A673 (cell line): ENCODE measurements at regions not wholly inside any gene's neighbourhood (a gene's known extent, or its start where the extent isn't known, plus 50 kb on each side); places are given as distances from the start of the nearest gene placed in this dataset.
A peak's percentile ranks its signal among the peaks of the same experiment; 100 is the strongest.

Source experiments
- BruUV-seq: library from RNA; stranded (reverse); fragments of 400-500 nt; replicated peaks from 2 replicates; lab custom pipeline; 2021; lab: Mats Ljungman, UMichigan
- CTCF ChIA-PET: fragments of 300-600 bp; sonication (Branson Sonifier 250); formaldehyde crosslinking; loops from one replicate; lab custom pipeline; 2022; ENCODE audit warnings: antibody characterized with exemption; lab: Charles Lee
- POLR2A ChIA-PET: fragments of 300-600 bp; sonication (Branson Sonifier 250); formaldehyde crosslinking; loops from one replicate; lab custom pipeline; 2022; ENCODE audit warnings: antibody characterized with exemption; ENCODE audit not compliant: low non-redundant PET; lab: Charles Lee
- DNase-seq: peaks from one replicate; pipeline ENCODE4 v3.0.0-alpha.2; 2015; ENCODE audit warnings: low spot score
- H3K27ac ChIP-seq: fragments of 200-600 bp; sonication (generic); 2 replicates; pipeline ENCODE4 v1.5.1; 2016; ENCODE audit warnings: mixed run types, low read depth, mild to moderate bottlenecking, mixed read lengths, antibody characterized with exemption, low read length; ENCODE audit not compliant: poor library complexity, severe bottlenecking
- H3K27me3 ChIP-seq: fragments of 200-600 bp; sonication (generic); replicated peaks from 2 replicates; pipeline ENCODE4 v1.6.1; 2017; ENCODE audit warnings: mixed run types, low read depth, mild to moderate bottlenecking, mixed read lengths, antibody characterized with exemption, low read length; ENCODE audit not compliant: insufficient read depth, poor library complexity
- H3K36me3 ChIP-seq: fragments of 200-600 bp; sonication (generic); 2 replicates; pipeline ENCODE4 v1.6.1; 2016; ENCODE audit warnings: mixed run types, mild to moderate bottlenecking, mixed read lengths, antibody characterized with exemption, low read length; ENCODE audit not compliant: insufficient read depth, poor library complexity, severe bottlenecking
- H3K4me1 ChIP-seq: fragments of 200-600 bp; sonication (generic); 2 replicates; pipeline ENCODE4 v1.6.1; 2017; ENCODE audit warnings: mixed run types, mild to moderate bottlenecking, mixed read lengths, antibody characterized with exemption, low read length; ENCODE audit not compliant: insufficient read depth, poor library complexity, severe bottlenecking
- H3K4me3 ChIP-seq: fragments of 200-600 bp; sonication (generic); 2 replicates; pipeline ENCODE4 v1.5.1; 2016; ENCODE audit warnings: low read depth, mixed run types, mild to moderate bottlenecking, mixed read lengths, low read length; ENCODE audit not compliant: poor library complexity, severe bottlenecking
- H3K9me3 ChIP-seq: fragments of 200-600 bp; sonication (generic); 2 replicates; pipeline ENCODE4 v1.6.1; 2016; ENCODE audit warnings: mixed run types, low read depth, mild to moderate bottlenecking, mixed read lengths, antibody characterized with exemption, low read length; ENCODE audit not compliant: poor library complexity, severe bottlenecking
- EZH2 ChIP-seq: fragments of 200-600 bp; sonication (generic); IDR thresholded peaks from 2 replicates; pipeline ENCODE4 v1.6.1; 2017; ENCODE audit warnings: borderline replicate concordance, low read depth, mild to moderate bottlenecking, mixed read lengths, antibody characterized with exemption, low read length; ENCODE audit not compliant: poor library complexity, severe bottlenecking
- intact Hi-C: fragments of 100-400 bp; cut with micrococcal nuclease; formaldehyde crosslinking; loops from one replicate; pipeline ENCODE4 v1.10.0; 2022; ENCODE audit not compliant: unreplicated experiment
- TF ChIP-seq, protein P1 (sequence below): fragments of 300-800, 200-600 bp; sonication (generic); conservative IDR thresholded peaks from 2 replicates; pipeline ENCODE4 v1.5.1; 2017; ENCODE audit warnings: low read depth, mild to moderate bottlenecking, antibody characterized with exemption, low read length, moderate library complexity, mixed read lengths

DNA sequence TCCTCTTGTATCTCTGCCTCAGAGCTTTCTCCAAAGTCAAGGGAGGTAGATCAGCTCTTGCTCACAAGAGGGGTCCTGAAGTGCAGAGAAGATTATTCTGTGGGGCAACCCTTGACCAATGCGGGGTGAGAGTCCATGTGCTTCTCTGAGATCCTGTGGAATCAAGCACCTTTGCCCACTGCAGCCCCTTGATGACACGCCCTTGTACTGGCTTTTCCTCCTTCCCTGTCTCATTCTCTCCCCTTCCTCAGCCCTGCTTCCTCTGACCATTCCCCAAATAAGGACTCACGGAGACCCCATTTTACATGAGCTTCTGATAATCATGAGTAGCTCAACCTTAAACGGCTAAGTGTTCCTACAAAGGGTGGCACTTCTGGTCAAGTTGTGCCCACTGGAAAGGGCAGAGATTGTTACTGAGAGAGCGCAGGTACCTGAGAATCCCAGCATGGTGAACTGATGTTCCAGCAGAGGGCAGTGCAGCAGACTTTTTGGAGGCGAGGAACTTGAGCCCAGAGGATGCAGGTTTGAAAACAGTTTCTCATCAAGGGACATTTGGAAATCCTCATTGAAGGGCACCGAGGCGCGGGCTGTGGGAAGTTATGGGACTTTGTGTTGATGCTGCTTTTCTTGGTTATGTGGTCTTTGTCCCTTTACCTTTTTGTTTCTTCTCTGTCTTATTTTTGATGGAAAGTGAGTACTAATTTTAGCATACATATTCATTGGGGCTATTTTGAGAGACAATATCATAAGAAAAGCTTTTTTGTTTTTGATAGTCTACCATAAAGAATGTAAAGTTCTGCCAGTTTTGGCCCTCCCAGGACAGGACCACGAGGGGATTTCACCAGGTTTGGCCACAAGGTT is 201.3 kb downstream of the RBM46 start:
- no peaks in the 10 kb centered on the region for H3K27me3 ChIP-seq
- peak; percentile 66 for DNase-seq
- no TSS peak for BruUV-seq
- no peaks in the 10 kb centered on the region for H3K4me1 ChIP-seq
- no peak overlapping the region for H3K27ac ChIP-seq
- ChIA-PET CTCF (no interaction called here), POLR2A (no interaction called here)
- H3K9me3 ChIP-seq, result no peaks in the 10 kb centered on the region
- TF ChIP-seq EZH2, result no peak
- TF ChIP-seq, protein P1, sequence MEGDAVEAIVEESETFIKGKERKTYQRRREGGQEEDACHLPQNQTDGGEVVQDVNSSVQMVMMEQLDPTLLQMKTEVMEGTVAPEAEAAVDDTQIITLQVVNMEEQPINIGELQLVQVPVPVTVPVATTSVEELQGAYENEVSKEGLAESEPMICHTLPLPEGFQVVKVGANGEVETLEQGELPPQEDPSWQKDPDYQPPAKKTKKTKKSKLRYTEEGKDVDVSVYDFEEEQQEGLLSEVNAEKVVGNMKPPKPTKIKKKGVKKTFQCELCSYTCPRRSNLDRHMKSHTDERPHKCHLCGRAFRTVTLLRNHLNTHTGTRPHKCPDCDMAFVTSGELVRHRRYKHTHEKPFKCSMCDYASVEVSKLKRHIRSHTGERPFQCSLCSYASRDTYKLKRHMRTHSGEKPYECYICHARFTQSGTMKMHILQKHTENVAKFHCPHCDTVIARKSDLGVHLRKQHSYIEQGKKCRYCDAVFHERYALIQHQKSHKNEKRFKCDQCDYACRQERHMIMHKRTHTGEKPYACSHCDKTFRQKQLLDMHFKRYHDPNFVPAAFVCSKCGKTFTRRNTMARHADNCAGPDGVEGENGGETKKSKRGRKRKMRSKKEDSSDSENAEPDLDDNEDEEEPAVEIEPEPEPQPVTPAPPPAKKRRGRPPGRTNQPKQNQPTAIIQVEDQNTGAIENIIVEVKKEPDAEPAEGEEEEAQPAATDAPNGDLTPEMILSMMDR, result peak; percentile 81
- H3K36me3 ChIP-seq, result no peaks in the 10 kb centered on the region
- no peak overlapping the region for H3K4me3 ChIP-seq
- intact Hi-C loops, result loop anchor here (2.0 to 10.0 kb wide), 3 partner anchors 368 to 802 kb away; no protein-coding TSS in a partner anchor

DNA sequence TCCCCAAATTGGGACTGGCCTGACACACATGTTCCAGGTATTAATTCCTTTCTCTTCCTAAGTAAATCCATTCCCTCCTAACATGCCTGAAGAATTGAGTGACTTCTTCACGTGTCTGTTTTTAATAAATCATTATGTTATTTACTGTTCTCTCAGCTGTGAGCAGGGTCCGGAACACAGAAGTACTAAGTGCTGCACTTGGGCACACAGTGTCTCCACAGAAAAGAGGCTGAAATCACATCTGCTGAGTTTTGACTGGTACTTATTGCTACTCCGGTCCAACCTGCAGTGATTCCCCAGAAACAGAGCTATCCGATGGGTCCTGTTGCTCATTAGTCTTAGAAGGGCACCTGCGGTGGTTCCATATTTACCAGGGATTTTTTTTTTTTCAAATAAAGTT is 202.6 kb downstream of the RBM46 start:
- TF ChIP-seq EZH2, result no peak
- TF ChIP-seq, protein P1, result no peak
- Histone ChIP-seq H3K4me3 (no peak overlapping the region), H3K27ac (no peak overlapping the region), H3K9me3 (no peaks in the 10 kb centered on the region), H3K27me3 (no peaks in the 10 kb centered on the region), H3K4me1 (no peaks in the 10 kb centered on the region), H3K36me3 (no peaks in the 10 kb centered on the region)
- ChIA-PET POLR2A (no interaction called here), CTCF (no interaction called here)
- intact Hi-C loops, result loop anchor here (2.0 to 10.0 kb wide), 3 partner anchors 367 to 801 kb away; no protein-coding TSS in a partner anchor
- BruUV-seq, result no TSS peak
- no peak for DNase-seq

DNA sequence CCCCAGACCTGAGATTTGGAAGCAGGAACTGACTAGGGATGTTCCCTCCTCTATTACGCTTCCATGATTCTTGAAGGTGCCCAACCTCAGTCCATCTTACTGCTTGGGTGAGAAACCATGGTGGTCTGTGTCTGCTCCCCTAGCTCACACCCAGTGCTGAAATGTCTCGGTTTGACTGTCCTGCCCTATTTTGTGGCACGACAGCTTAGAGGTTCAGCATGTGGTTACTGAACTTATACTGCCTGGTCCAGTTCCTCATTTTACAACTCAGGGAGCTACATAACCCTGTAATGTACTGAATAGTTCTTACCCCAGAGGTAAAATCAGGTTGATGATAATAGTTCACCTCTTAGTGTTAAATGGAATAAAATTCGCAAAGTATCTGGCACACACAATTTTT is 203.1 kb downstream of the RBM46 start:
- Histone ChIP-seq H3K4me1 (no peaks in the 10 kb centered on the region), H3K4me3 (no peak overlapping the region), H3K36me3 (no peaks in the 10 kb centered on the region), H3K27me3 (no peaks in the 10 kb centered on the region), H3K9me3 (no peaks in the 10 kb centered on the region), H3K27ac (no peak overlapping the region)
- intact Hi-C loops, result loop anchor here (5.0 to 10.0 kb wide), 2 partner anchors 388 to 801 kb away; no protein-coding TSS in a partner anchor
- POLR2A ChIA-PET, result no interaction called here
- DNase-seq, result no peak
- BruUV-seq, result no TSS peak
- no peak for TF ChIP-seq EZH2
- TF ChIP-seq, protein P1, result no peak
- CTCF ChIA-PET, result interaction anchor here (0.6 kb wide), 1 partner anchor 12 kb away, joined by 3 read pairs; no protein-coding TSS in a partner anchor
